Suppressor macrophage treated with lipopolysaccharide for 1 hour (primary cell): ENCODE measurements at regions not wholly inside any gene's neighbourhood (a gene's known extent, or its start where the extent isn't known, plus 50 kb on each side); places are given as distances from the start of the nearest gene placed in this dataset.
"Not testable (repeated sequence)": the region's sequence is repeated elsewhere in the genome, so short reads cannot be mapped to it uniquely, and the experiment has no call there.

ENCODE experiments used
- DNase-seq, 3 donors: peaks; one replicate each; pipeline ENCODE4 v3.0.0-alpha.2; 2020 to 2022

DNA sequence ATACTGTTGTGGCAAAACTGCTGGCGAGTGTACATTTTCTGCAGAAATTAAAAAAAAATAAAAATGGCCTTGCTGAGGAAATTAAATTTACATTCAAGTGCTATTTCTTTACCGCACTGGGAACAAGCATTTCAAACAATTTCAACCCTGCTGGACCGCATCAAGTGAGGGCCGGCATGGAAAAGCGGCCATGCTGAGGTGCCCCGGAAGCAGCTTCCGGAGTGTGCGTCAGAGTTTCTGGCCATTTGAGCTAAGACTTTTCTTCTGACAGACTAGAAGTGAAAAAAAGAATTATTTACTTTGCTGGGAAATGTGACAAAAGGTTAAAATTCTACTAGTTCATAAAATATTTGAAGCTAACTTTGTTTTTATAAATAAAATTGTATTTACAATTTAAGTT lies 337.0 kb downstream of the CACNA1B start:
- DNase-seq, result peak in 1 of 3 donors; percentile 29

DNA sequence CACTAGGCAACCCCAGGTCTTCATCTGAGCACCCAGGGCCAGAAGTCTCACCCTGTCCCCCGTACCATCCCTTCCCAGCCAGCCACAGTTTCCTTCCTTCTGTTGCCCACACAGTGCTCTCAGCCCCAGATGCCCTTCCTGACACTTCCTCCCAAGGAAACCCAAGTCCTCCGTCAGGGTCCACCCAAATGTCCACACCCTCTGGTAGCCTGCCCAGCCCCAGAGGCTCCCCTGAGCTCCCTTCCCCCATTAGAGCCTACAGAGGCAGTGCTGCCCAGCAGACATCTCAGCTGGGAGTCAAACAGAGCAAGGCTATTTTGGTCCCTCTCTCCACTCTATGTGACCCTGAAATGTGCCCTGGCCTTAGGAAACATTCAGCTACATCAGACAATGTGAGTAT lies 338.0 kb downstream of the CACNA1B start:
- not testable (repeated sequence) for DNase-seq

DNA sequence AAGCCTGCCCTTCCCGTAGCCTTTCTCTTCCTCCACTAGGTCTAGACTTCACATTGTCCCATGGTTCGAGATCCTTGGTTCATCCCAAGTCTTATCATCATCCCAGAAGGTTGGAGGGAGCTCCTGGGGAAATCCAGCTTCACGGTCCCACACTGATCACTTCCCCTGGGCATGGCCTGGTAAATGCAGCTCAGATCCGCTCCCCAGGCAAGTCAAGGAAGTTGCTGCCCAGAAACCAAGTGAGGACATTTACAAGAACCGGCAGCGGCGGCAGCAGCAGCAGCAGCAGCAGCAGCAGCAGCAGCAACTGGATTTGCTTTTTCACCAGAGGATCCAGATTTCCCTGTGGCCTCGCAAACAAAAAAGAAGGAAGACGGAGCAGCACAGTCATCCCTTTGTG lies 339.2 kb downstream of the CACNA1B start:
- peak; percentile 7 to 18 (median 12) for DNase-seq

DNA sequence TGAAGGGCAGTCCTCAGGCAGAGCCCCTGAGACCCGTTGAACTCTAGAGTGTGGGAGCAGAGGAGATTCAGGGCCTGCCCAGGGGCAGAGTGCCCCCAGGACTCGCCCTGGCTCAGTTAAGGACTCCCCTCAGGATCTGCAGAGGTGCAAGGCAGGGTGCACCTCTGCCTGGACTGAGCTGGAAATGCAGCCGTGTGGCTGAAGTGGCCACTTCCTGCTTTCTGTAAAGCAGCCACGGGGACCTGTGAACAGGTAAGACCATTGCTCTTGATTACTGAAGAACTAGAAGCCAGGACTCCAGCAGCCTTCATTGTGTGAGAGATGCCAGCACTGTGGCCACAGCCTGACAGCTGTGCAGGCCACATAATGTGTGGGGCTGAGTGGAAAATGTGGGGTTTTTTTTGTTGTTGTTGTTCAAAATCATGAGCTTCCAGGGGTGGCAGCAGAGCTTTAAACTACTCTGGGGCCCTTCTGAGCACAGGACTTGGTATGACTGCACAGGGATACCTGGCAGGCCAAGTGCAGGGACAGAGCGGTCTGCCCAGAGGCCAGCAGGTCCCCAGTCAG lies 339.8 kb downstream of the CACNA1B start:
- DNase-seq, result peak in 1 of 3 donors; percentile 2

DNA sequence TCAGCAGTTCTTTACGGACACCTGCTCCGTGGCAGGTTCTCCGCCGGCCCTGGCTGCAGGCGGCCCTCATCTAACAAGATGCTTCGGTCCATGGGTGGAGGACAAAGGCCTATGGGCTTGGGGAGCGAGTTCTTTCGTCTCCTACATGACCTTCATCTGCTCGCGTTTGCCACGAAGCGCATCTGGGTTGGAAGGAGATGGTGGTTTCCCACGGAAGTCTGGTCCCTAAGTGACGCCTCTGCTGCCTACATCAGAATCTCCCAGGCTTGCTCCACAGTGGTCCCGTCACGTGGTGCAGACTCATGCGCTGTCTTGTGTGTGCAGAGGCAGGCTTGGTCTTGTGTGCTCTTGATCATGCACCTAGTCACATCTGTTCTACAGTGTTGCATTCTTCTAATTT lies 341.7 kb downstream of the CACNA1B start:
- DNase-seq, result peak; percentile 19 to 40 (median 33)

DNA sequence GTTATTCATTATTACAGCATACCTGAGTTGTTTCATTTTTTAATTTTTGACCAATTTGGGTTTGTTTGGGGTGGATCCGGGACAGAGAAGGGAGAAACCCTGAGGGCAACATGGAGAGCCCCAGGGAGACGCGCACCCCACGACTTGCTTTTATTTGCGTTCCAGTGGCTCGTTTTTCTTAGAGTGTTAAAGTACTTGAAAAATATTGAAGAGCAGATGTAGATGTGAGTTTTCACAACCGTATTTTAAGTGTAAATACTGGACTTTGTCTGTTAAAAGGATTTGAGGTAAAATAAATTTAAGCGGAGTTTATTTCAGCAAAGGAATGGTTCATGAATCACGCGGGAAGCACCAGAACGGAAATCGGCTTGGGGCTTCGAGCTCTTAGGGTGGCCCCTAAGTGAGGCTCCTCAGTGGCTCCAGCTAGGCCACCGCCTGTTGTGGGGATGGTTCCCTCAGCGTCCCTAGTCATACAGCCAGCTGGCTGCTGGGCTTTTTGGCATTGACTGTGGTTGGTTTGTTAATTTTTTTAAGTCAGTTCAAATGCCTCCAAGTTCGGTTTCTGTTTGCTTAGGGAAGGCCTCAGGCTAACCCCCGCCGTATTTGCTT lies 344.0 kb downstream of the CACNA1B start:
- DNase-seq, result not testable (repeated sequence)

DNA sequence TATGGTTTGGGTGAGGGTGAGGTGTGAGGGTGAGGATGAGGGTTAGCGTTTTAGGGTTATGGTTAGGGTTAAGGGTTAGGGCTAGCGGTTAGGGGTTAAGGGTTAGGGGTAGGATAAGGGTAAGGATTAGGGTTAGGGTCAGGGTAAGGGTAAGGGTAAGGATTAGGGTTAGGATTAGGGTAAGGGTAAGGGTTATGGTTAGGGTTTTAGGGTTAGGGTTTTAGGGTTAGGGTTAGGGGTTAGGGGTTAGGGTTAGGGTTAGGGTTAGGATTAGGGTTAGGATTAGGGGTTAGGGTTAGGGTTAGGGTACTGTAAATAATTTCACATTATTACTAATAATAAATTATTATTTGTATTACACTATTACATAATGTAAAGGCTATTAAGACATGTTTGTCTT lies 359.5 kb downstream of the CACNA1B start:
- not testable (repeated sequence) for DNase-seq

DNA sequence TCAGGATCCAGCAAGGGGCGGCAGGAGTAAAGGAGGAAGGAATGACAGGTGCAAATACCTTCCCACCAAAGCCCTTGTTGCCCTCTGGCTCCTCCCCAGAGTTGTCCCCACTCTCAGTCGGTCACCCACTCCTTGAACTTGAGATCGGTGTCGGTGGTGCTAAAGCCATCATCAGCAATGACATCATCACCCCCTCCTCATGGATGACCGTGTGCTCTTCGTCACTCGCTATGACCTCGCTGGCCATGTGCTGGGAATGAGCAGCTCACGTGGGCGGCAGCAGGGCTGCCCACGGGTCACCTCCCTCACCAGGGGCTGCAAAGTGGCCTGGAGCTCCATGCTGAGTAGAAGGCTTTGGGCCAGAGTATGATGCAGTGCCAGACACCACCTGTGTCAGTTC lies 405.3 kb downstream of the CACNA1B start:
- not testable (repeated sequence) for DNase-seq
